ENCODE measurements at regions not wholly inside any gene's neighbourhood (a gene's known extent, or its start where the extent isn't known, plus 50 kb on each side); places are given as distances from the start of the nearest gene placed in this dataset.

DNA sequence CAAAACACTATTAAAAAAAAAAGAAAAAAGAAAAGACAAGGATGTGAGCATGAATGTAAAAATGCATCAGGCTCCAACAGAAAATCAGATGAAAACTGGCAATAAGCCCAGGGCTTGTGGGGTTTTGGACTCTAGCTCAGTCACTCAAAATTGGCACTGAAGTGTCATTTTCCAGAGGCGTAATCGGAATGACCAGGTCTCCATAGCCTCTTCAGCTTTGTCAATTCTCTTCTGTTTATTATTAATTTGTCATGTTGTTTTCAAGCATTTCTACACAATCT lies 137.2 kb upstream of the TRHDE start:
- Histone ChIP-seq H3K27ac (ENCODE audit: insufficient read depth, low read length) (no peak overlapping the region), H4K20me1 (ENCODE audit: insufficient read depth, low read length) (no peaks in the 10 kb centered on the region), H2AK9ac (replicated peaks; ENCODE audit: low read depth, low read length, poor library complexity) (no peak overlapping the region), H3K36me3 (ENCODE audit: control insufficient read depth, insufficient read depth, low read length) (no peaks in the 10 kb centered on the region), H4K5ac (ENCODE audit: low read depth, low read length) (no peak overlapping the region), H3K23ac (ENCODE audit: low read depth, low read length) (no peak overlapping the region), H4K91ac (ENCODE audit: insufficient read depth, low read depth, low read length) (no peak overlapping the region), H2BK5ac (ENCODE audit: low read depth, low read length, poor library complexity, severe bottlenecking) (no peak overlapping the region), H3K4me2 (ENCODE audit: low read depth, low read length) (no peak overlapping the region), H3K56ac (ENCODE audit: extremely low read depth, insufficient read depth, low read length) (no peak overlapping the region), H3K18ac (ENCODE audit: low read depth, low read length) (no peak overlapping the region), H2BK20ac (ENCODE audit: low read depth, low read length) (no peak overlapping the region), H2BK120ac (ENCODE audit: low read depth, low read length) (no peak overlapping the region), H2BK15ac (ENCODE audit: low read depth, low read length) (no peak overlapping the region), H3K27me3 (ENCODE audit: control insufficient read depth, insufficient read depth, low read length) (peaks cover 9% of the 10 kb centered on the region), H3K4ac (ENCODE audit: low read depth, low read length) (no peak overlapping the region), H3K9ac (ENCODE audit: low read depth, low read length) (no peak overlapping the region), H3K4me1 (ENCODE audit: control insufficient read depth, insufficient read depth, low read length) (no peaks in the 10 kb centered on the region), H4K8ac (ENCODE audit: low read depth in 2 of 2, low read length in 2 of 2) (no peak overlapping the region), H3K9me1 (ENCODE audit: insufficient read depth, low read length) (no peaks in the 10 kb centered on the region), H2AFZ (replicated peaks; ENCODE audit: low read length, poor library complexity) (no peak overlapping the region), H3K79me1 (ENCODE audit: low read depth in 1 of 2, low read length in 2 of 2) (no peaks in the 10 kb centered on the region), H3K9me3 (ENCODE audit: control insufficient read depth, insufficient read depth, low read length) (no peaks in the 10 kb centered on the region), H3K14ac (replicated peaks; ENCODE audit: low read depth, low read length) (no peak overlapping the region), H3K4me3 (ENCODE audit: insufficient read depth, low read depth, low read length) (no peak overlapping the region), H2AK5ac (ENCODE audit: low read depth, low read length) (no peak overlapping the region)
- DNase-seq, result no peak
- no peak for ATAC-seq (ENCODE audit: low read depth)
- BruUV-seq (replicated peaks), result no TSS peak
- no CpG with 5 or more reads among the region's 2 CpGs for WGBS, 2 experiments (ENCODE audit: extremely low coverage in 2 of 2, insufficient read length in 1 of 2)
- CTCF ChIA-PET, result interaction anchor here (0.6 to 1.7 kb wide), 2 partner anchors 12 to 26 kb away, joined by 5 to 6 read pairs; no protein-coding TSS in a partner anchor
- dilution Hi-C loops (cut with HindIII; ENCODE audit: low sequenced_read_pairs, unreplicated experiment) (no loop called here), intact Hi-C loops (cut with micrococcal nuclease) (no loop called here), in situ Hi-C loops (cut with MboI; ENCODE audit: low sequenced_read_pairs) (no loop called here)
- TF ChIP-seq MAFK (IDR thresholded peaks at IDR 0.05; ENCODE audit: low read depth, low read length), result no peak
- TF ChIP-seq POLR2A (IDR thresholded peaks at IDR 0.05; ENCODE audit: low read depth, low read length), result no peak
- no peak for TF ChIP-seq CHD1 (IDR thresholded peaks at IDR 0.05; ENCODE audit: low read depth, low read length)
- no peak for TF ChIP-seq RAD21 (IDR thresholded peaks at IDR 0.05; ENCODE audit: low read length)
- TF ChIP-seq, protein P1, sequence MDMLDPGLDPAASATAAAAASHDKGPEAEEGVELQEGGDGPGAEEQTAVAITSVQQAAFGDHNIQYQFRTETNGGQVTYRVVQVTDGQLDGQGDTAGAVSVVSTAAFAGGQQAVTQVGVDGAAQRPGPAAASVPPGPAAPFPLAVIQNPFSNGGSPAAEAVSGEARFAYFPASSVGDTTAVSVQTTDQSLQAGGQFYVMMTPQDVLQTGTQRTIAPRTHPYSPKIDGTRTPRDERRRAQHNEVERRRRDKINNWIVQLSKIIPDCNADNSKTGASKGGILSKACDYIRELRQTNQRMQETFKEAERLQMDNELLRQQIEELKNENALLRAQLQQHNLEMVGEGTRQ (IDR thresholded peaks at IDR 0.05; ENCODE audit: low read depth, low read length), result no peak
- TF ChIP-seq NFE2L2 (IDR thresholded peaks at IDR 0.05; ENCODE audit: low read depth, low read length), result no peak
- TF ChIP-seq MAZ (IDR thresholded peaks at IDR 0.05; ENCODE audit: borderline replicate concordance, low read depth, low read length), result no peak
- TF ChIP-seq, protein P2, sequence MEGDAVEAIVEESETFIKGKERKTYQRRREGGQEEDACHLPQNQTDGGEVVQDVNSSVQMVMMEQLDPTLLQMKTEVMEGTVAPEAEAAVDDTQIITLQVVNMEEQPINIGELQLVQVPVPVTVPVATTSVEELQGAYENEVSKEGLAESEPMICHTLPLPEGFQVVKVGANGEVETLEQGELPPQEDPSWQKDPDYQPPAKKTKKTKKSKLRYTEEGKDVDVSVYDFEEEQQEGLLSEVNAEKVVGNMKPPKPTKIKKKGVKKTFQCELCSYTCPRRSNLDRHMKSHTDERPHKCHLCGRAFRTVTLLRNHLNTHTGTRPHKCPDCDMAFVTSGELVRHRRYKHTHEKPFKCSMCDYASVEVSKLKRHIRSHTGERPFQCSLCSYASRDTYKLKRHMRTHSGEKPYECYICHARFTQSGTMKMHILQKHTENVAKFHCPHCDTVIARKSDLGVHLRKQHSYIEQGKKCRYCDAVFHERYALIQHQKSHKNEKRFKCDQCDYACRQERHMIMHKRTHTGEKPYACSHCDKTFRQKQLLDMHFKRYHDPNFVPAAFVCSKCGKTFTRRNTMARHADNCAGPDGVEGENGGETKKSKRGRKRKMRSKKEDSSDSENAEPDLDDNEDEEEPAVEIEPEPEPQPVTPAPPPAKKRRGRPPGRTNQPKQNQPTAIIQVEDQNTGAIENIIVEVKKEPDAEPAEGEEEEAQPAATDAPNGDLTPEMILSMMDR (conservative IDR thresholded peaks at IDR 0.05; ENCODE audit: low read depth, low read length), result no peak
- TF ChIP-seq, protein P3, sequence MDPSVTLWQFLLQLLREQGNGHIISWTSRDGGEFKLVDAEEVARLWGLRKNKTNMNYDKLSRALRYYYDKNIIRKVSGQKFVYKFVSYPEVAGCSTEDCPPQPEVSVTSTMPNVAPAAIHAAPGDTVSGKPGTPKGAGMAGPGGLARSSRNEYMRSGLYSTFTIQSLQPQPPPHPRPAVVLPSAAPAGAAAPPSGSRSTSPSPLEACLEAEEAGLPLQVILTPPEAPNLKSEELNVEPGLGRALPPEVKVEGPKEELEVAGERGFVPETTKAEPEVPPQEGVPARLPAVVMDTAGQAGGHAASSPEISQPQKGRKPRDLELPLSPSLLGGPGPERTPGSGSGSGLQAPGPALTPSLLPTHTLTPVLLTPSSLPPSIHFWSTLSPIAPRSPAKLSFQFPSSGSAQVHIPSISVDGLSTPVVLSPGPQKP (IDR thresholded peaks at IDR 0.05; ENCODE audit: borderline replicate concordance, low read depth, low read length), result no peak
- no peak for TF ChIP-seq FOS (IDR thresholded peaks at IDR 0.05; ENCODE audit: low read depth, low read length)
- no peak for TF ChIP-seq BHLHE40 (IDR thresholded peaks at IDR 0.05; ENCODE audit: low read depth, low read length)
- TF ChIP-seq MXI1 (IDR thresholded peaks at IDR 0.05; ENCODE audit: borderline replicate concordance, low read depth, low read length), result no peak
- no peak for TF ChIP-seq RFX5 (IDR thresholded peaks at IDR 0.05; ENCODE audit: low read depth, low read length)
- TF ChIP-seq RCOR1 (IDR thresholded peaks at IDR 0.05; ENCODE audit: insufficient replicate concordance, low read length), result no peak
- TF ChIP-seq CEBPB (IDR thresholded peaks at IDR 0.05; ENCODE audit: low read depth, low read length), result no peak
- TF ChIP-seq SMC3 (IDR thresholded peaks at IDR 0.05; ENCODE audit: low read depth, low read length), result no peak
- POLR2A ChIA-PET (ENCODE audit: unreplicated experiment), result no interaction called here
